Renal cortex interstitium (tissue), 11 donors: ENCODE measurements at regions not wholly inside any gene's neighbourhood (a gene's known extent, or its start where the extent isn't known, plus 50 kb on each side); places are given as distances from the start of the nearest gene placed in this dataset.

ENCODE experiments used
- DNase-seq, 11 donors: peaks; one replicate each; pipeline ENCODE4 v3.0.0-alpha.2; 2013; ENCODE audit warnings: low read depth in 9 of 11, low spot score in 4 of 11; ENCODE audit errors: extremely low read depth in 1 of 11

DNA sequence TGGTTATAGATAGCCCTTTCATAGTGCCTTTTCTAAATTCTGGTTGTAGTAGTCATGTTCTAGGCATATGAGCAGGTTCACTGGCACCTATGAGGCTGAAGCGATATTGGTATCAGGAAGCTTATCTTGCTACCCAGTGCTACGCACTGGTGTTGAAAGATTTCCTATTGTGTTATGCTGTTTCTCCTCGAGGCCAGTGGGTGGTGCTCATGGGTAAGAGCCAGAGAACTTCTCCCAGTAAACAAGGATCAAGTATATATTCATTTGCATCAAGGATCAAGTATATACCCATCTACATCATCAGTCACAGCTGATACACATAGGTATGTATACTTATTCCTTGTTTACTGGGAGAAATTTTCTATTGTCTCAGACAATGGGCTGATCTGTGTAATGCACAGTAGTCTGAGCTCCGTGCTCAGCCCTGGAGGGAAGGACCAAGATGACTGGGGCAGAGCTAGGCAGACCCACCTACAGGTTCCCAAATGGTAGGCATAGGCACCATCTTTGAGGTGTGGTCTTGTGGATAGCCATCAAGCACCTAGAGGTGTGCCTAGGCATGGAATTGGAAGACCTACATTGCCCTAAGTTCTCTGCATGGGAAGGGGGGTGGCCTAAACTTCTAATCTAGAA, 101.2 kb upstream of the GALNT13 start:
- DNase-seq, result no peak

- DNase-seq, result no peak
These were observed 91.5 kb upstream of the GALNT13 start for GRCh38 chr2:153780241-153780640.

DNA sequence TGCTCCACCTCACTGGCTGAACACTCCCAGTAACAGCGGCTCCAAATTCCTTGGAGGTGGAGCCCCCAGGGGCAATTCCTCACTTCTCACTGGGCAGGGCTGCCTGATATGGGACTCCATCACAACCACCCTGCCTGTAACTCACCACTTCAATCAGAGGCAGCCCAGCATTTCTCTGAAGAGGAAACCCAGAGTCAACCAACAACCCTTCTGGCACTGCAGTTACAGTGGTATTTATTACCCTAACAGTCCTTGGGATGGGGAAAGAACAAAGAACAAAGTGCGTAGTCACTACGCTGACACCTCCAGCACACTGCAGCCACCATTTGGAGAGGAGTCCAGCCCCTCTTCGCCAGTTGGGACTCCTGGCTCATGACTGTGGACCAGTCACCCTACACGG, 85.7 kb upstream of the GALNT13 start:
- no peak for DNase-seq

DNA sequence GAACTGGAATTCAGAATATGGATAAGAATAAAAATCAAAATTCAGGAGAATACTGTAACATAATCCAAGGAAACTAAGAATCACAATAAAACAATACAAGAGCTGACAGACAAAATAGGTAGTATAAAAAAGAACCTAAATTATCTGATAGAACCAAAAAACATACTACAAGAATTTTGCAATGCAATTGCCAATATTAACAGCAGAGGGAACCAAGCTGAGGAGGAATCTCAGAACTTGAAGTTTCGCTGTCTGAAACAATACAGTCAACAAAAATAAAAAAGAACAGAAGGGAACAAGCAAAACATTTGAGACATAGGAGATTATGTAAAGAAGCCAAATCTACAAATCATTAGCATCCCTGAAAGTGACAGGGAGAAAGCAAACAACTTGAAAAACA, 84.1 kb upstream of the GALNT13 start:
- no peak for DNase-seq

GRCh38 chr2:153802671-153803070, 69.1 kb upstream of the GALNT13 start:
- no peak for DNase-seq

DNA sequence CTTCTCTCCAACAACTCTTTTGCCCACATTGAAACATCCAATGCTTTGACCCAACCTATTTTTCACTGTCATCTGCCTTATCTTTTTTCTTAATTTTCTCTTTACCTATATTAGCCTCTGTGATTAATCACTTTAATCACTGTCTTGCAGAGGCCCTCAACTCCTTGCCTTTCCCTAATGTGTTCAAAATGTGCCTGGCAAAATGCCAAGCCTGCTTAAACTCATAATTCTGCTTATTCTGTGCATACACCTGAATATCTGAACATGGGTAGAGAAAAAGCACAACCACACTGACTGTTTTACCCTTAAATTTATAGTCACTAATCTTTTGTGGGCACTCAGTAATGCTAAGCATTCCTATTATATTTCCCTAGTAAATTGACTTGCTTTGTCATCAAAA, 63.0 kb upstream of the GALNT13 start:
- no peak for DNase-seq

DNA sequence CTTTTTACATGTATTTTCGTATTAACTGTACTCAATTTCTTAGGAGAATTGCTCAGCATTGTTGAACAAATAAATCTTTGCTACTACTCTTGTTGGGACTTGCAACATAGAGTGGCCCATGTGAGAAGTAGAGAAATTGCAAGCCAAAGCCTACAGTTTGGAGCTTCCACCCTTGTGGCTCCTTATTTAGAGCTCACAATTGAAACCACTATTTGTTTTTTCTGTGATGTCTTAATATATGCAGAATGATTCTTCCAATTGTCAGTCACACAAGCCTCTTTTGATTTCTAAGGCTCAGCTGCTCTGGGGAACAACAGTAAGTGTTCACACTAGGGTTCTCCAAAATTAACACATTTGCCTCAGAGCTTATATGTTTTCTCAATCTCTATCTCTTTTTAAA, 60.2 kb upstream of the GALNT13 start:
- DNase-seq, result no peak

DNA sequence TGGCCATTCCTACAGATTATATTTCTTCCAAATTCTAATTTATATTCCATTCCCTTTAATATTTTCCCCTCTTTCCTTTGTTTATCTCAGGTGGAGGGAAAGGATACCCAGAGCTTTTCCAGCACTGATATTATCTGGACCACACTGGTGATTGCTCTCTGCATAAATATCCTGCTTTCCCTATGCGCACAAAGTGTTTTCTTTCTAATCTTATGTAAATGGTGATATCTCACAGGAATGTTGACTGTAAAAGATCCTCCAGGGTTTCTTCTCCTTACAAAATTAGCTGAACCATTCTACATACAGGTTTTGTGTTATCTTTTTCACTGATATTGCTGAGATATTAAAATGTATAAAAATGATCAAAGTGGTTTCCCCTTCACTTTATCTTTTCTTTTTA, 59.1 kb upstream of the GALNT13 start:
- DNase-seq, result no peak

DNA sequence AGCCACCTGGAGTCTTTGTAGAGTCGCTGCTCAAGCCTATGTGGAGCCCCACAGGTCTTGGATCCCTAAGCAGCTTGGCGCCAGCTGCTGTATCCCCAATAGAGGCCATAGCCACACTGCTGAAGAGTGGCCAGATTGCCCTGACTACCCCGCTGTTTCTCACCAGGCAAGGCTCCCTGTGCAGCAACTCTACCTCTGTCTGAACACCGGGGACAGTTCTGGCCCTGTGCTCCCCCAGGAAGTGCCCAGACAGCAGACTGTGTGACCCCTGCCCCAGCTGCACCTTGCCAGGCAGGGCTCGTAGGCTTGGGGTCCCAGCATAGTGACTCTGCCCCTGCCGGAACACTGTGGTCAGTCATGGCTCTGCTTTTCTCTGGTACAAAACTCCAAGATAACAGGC, 53.5 kb upstream of the GALNT13 start:
- no peak for DNase-seq

GRCh38 chr2:153819074-153819473, 52.6 kb upstream of the GALNT13 start:
- no peak for DNase-seq

DNA sequence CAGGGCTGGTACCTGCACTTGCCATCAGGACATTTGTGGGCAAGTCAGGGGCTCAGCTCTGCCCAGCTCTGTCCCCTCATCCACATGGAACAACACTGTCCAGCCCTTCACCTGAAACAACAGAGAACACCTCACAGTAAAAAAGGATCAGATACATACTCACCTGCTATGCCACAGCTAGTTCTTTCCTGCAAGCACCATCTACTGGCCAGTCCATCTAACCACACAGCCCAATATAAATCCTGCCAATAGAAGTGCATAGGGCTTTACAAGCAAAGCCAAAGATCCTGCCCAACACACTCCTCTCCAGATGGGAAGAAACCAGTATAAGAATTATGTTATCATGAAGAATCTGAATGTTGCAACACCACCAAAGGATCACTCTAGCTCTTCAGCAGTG, 52.2 kb upstream of the GALNT13 start:
- no peak for DNase-seq
